Neural progenitor cell (in vitro differentiated cells): ENCODE measurements at regions not wholly inside any gene's neighbourhood (a gene's known extent, or its start where the extent isn't known, plus 50 kb on each side); places are given as distances from the start of the nearest gene placed in this dataset.

Experiments used
- DNase-seq: peaks from one replicate; pipeline ENCODE4 v3.0.0-alpha.2; 2016; ENCODE audit warnings: low spot score
- H2AFZ ChIP-seq: fragments of 200-600 bp; sonication (generic); replicated peaks from 2 replicates; pipeline ENCODE4 v1.6.1; 2016; ENCODE audit warnings: antibody characterized with exemption
- H3F3A ChIP-seq: fragments of 200-600 bp; sonication (generic); 2 replicates; pipeline ENCODE4 v1.6.1; 2016; ENCODE audit warnings: antibody characterized with exemption, low read depth
- H3K27ac ChIP-seq: fragments of 200-600 bp; sonication (generic); 2 replicates; pipeline ENCODE4 v1.5.1; 2016; ENCODE audit warnings: mild to moderate bottlenecking
- H3K27me3 ChIP-seq: fragments of 200-600 bp; sonication (generic); 2 replicates; pipeline ENCODE4 v1.6.1; 2016; ENCODE audit warnings: mild to moderate bottlenecking, moderate library complexity
- H3K36me3 ChIP-seq: fragments of 200-600 bp; sonication (generic); 2 replicates; pipeline ENCODE4 v1.5.1; 2016
- H3K4me1 ChIP-seq: fragments of 200-600 bp; sonication (generic); 2 replicates; pipeline ENCODE4 v1.6.1; 2016; ENCODE audit warnings: mixed run types
- H3K4me2 ChIP-seq: fragments of 200-600 bp; sonication (generic); 2 replicates; pipeline ENCODE4 v1.6.1; 2016
- H3K4me3 ChIP-seq: fragments of 200-600 bp; sonication (generic); 2 replicates; pipeline ENCODE4 v1.5.1; 2016
- H3K79me2 ChIP-seq: fragments of 200-600 bp; sonication (generic); 2 replicates; pipeline ENCODE4 v1.6.1; 2016; ENCODE audit warnings: low read depth
- H3K9ac ChIP-seq: fragments of 200-600 bp; sonication (generic); 2 replicates; pipeline ENCODE4 v1.6.1; 2016
- H3K9me3 ChIP-seq: fragments of 200-600 bp; sonication (generic); 2 replicates; pipeline ENCODE4 v1.5.1; 2016; ENCODE audit warnings: low read depth
- H4K20me1 ChIP-seq: fragments of 200-600 bp; sonication (generic); 2 replicates; pipeline ENCODE4 v1.6.1; 2016; ENCODE audit warnings: low read depth
- H3K27ac Mint-ChIP-seq: 3 replicates; pipeline ENCODE4 v1.8.0; 2021; ENCODE audit warnings: mixed read lengths
- H3K27me3 Mint-ChIP-seq: 2 replicates; pipeline ENCODE4 v1.8.0; 2022; ENCODE audit warnings: low read depth, mild to moderate bottlenecking, inconsistent platforms, moderate library complexity, mixed read lengths; ENCODE audit not compliant: insufficient read depth
- H3K36me3 Mint-ChIP-seq: 3 replicates; pipeline ENCODE4 v1.8.0; 2021; ENCODE audit warnings: mixed read lengths
- H3K4me1 Mint-ChIP-seq: 3 replicates; pipeline ENCODE4 v1.8.0; 2021; ENCODE audit warnings: mixed read lengths
- H3K4me3 Mint-ChIP-seq: 3 replicates; pipeline ENCODE4 v1.8.0; 2021; ENCODE audit warnings: mild to moderate bottlenecking, moderate library complexity, mixed read lengths
- H3K9me3 Mint-ChIP-seq: 3 replicates; pipeline ENCODE4 v1.8.0; 2020; ENCODE audit warnings: mixed read lengths
- EZH2 ChIP-seq: fragments of 200-600 bp; sonication (generic); IDR thresholded peaks from 2 replicates; pipeline ENCODE4 v1.6.1; 2017; ENCODE audit warnings: antibody characterized with exemption, mild to moderate bottlenecking, moderate library complexity
- EZH2phosphoT487 ChIP-seq: fragments of 200-600 bp; sonication (generic); IDR thresholded peaks from 2 replicates; pipeline ENCODE4 v1.6.1; 2017; ENCODE audit warnings: antibody characterized with exemption
- TF ChIP-seq, protein P1 (sequence below): fragments of 200-600 bp; sonication (generic); IDR thresholded peaks from 2 replicates; pipeline ENCODE4 v1.5.1; 2017; ENCODE audit warnings: antibody characterized with exemption, mild to moderate bottlenecking

DNA sequence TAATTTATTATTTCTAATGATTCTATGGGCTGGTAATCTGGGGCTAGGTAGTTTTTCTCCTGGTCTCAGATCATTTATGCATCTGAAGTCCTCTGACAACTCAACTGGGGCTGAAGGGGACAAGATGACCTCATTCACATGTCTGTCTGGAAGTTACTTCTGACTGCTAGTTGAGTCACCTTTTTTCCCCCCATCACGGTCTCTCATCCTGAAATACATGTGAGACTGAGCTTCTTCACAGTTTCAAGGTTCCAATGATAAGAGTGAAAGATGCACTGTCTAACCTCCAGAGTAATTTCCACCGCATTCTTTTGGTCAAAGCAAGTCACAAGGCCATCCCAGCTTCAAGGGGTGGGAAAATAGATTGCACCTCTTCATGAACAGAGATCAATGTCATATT lies 356.7 kb upstream of the RPS6KA3 start:
- Histone ChIP-seq H3K4me3 (no peak overlapping the region), H4K20me1 (no peaks in the 10 kb centered on the region), H3F3A (no peaks in the 10 kb centered on the region), H3K27ac (no peak overlapping the region), H3K27me3 (no peaks in the 10 kb centered on the region), H3K9me3 (no peaks in the 10 kb centered on the region), H3K9ac (no peak overlapping the region), H2AFZ (no peak overlapping the region), H3K4me2 (no peak overlapping the region), H3K79me2 (no peaks in the 10 kb centered on the region), H3K36me3 (no peaks in the 10 kb centered on the region), H3K4me1 (no peaks in the 10 kb centered on the region)
- no peaks in the 10 kb centered on the region for H3K36me3 Mint-ChIP-seq
- peaks cover 4% of the 10 kb centered on the region for H3K4me1 Mint-ChIP-seq
- H3K4me3 Mint-ChIP-seq, result no peak overlapping the region
- DNase-seq, result no peak
- H3K27me3 Mint-ChIP-seq, result peaks cover 2% of the 10 kb centered on the region
- no peak overlapping the region for H3K27ac Mint-ChIP-seq
- no peak for TF ChIP-seq EZH2
- no peak for TF ChIP-seq EZH2phosphoT487
- TF ChIP-seq, protein P1, sequence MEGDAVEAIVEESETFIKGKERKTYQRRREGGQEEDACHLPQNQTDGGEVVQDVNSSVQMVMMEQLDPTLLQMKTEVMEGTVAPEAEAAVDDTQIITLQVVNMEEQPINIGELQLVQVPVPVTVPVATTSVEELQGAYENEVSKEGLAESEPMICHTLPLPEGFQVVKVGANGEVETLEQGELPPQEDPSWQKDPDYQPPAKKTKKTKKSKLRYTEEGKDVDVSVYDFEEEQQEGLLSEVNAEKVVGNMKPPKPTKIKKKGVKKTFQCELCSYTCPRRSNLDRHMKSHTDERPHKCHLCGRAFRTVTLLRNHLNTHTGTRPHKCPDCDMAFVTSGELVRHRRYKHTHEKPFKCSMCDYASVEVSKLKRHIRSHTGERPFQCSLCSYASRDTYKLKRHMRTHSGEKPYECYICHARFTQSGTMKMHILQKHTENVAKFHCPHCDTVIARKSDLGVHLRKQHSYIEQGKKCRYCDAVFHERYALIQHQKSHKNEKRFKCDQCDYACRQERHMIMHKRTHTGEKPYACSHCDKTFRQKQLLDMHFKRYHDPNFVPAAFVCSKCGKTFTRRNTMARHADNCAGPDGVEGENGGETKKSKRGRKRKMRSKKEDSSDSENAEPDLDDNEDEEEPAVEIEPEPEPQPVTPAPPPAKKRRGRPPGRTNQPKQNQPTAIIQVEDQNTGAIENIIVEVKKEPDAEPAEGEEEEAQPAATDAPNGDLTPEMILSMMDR, result no peak
- no peaks in the 10 kb centered on the region for H3K9me3 Mint-ChIP-seq

DNA sequence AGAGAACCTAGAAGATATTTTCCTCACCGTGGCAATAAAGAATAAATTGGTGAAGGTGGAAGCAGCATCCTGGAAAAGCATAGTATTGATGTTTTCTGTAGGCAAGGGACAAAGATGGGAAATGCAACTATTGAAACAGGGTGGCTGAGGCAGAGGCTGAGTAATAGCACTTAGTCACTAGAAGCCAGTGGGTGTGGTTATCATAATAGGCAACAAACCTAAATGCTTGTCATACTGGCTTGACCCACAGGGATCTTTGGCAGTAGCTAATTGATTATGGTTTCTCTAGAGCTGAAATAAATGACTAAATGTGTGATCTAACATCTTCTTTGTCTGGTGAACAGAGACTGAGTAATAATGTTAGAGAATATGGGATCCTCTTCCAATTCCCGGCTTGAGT lies 353.6 kb upstream of the RPS6KA3 start:
- Histone ChIP-seq H3K27ac (no peak overlapping the region), H3K79me2 (no peaks in the 10 kb centered on the region), H3F3A (no peaks in the 10 kb centered on the region), H3K4me1 (no peaks in the 10 kb centered on the region), H3K27me3 (no peaks in the 10 kb centered on the region), H3K9me3 (no peaks in the 10 kb centered on the region), H3K4me3 (no peak overlapping the region), H3K36me3 (no peaks in the 10 kb centered on the region), H4K20me1 (no peaks in the 10 kb centered on the region), H2AFZ (no peak overlapping the region), H3K9ac (no peak overlapping the region), H3K4me2 (no peak overlapping the region)
- Mint-ChIP-seq H3K36me3 (no peaks in the 10 kb centered on the region), H3K9me3 (no peaks in the 10 kb centered on the region), H3K4me3 (no peak overlapping the region), H3K4me1 (no peaks in the 10 kb centered on the region), H3K27me3 (peaks cover 2% of the 10 kb centered on the region), H3K27ac (no peak overlapping the region)
- no peak for DNase-seq
- TF ChIP-seq EZH2 (no peak), EZH2phosphoT487 (no peak)
- TF ChIP-seq, protein P1, result no peak

DNA sequence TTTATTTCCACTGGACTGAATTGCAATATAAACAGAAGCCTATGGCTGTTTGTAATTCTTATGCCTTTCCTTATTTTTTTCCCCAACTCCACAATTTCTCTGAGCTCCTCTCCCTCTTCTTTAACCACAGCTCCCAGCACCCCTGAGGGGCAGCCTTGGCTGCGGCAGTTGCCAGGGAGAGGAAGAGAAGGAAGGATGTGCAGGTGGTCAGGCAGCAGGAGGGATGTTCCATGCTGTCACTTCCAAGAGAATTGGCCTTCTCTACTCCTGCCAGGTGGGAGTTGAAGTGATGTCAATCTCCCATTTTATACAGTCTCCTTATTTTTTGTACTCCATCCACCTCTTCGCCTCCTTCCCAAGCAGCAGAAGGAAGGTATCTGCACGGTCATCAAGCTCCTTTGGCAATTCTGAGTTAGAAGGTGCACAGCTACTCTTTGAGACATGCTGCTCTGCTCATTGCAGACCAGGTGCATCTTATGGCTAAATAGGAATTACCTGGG lies 343.3 kb upstream of the RPS6KA3 start:
- no peak overlapping the region for H3K4me3 Mint-ChIP-seq
- Histone ChIP-seq H4K20me1 (no peaks in the 10 kb centered on the region), H3K4me3 (no peak overlapping the region), H3K27ac (no peak overlapping the region), H3K4me2 (no peak overlapping the region), H3K9me3 (no peaks in the 10 kb centered on the region), H3F3A (no peaks in the 10 kb centered on the region), H3K36me3 (no peaks in the 10 kb centered on the region), H3K4me1 (no peaks in the 10 kb centered on the region), H2AFZ (no peak overlapping the region), H3K9ac (no peak overlapping the region), H3K79me2 (no peaks in the 10 kb centered on the region), H3K27me3 (no peaks in the 10 kb centered on the region)
- no peaks in the 10 kb centered on the region for H3K36me3 Mint-ChIP-seq
- peaks cover 5% of the 10 kb centered on the region for H3K27me3 Mint-ChIP-seq
- no peaks in the 10 kb centered on the region for H3K4me1 Mint-ChIP-seq
- DNase-seq, result no peak
- no peaks in the 10 kb centered on the region for H3K9me3 Mint-ChIP-seq
- no peak overlapping the region for H3K27ac Mint-ChIP-seq
- TF ChIP-seq EZH2phosphoT487 (no peak), EZH2 (no peak)
- TF ChIP-seq, protein P1, result no peak
